HG03103 (cell line): ENCODE measurements at regions not wholly inside any gene's neighbourhood (a gene's known extent, or its start where the extent isn't known, plus 50 kb on each side); places are given as distances from the start of the nearest gene placed in this dataset.

Experiments used
- ATAC-seq: cut with Tn5 transposase; IDR thresholded peaks from one replicate; pipeline ENCODE4 v1.9.1; 2021; ENCODE audit warnings: low read depth; ENCODE audit not compliant: unreplicated experiment

- ATAC-seq = no peak
These were observed 861.3 kb downstream of the QKI start for GRCh38 chr6:164275773-164276172.

GRCh38 chr6:164274493-164274892 lies 860.0 kb downstream of the QKI start:
- no peak for ATAC-seq

- no peak for ATAC-seq
These were observed 859.0 kb downstream of the QKI start for GRCh38 chr6:164273491-164273890.

GRCh38 chr6:164266851-164267250 lies 852.3 kb downstream of the QKI start:
- ATAC-seq = no peak

- ATAC-seq = no peak
These were observed 847.8 kb downstream of the QKI start for GRCh38 chr6:164262348-164262747.

GRCh38 chr6:164258421-164258820 lies 843.9 kb downstream of the QKI start:
- no peak for ATAC-seq

- ATAC-seq = no peak
These were observed 838.4 kb downstream of the QKI start for GRCh38 chr6:164252948-164253347.

- ATAC-seq = no peak
These were observed 837.8 kb downstream of the QKI start for GRCh38 chr6:164252291-164252690.

GRCh38 chr6:164247106-164247505 lies 832.6 kb downstream of the QKI start:
- no peak for ATAC-seq

GRCh38 chr6:164246082-164246481 lies 831.6 kb downstream of the QKI start:
- no peak for ATAC-seq

GRCh38 chr6:164243949-164244348 lies 829.4 kb downstream of the QKI start:
- no peak for ATAC-seq

- ATAC-seq = no peak
These were observed 828.6 kb downstream of the QKI start for GRCh38 chr6:164243012-164243610.

GRCh38 chr6:164230804-164231203 lies 816.3 kb downstream of the QKI start:
- ATAC-seq = no peak

- no peak for ATAC-seq
These were observed 815.7 kb downstream of the QKI start for GRCh38 chr6:164230259-164230658.

GRCh38 chr6:164229716-164230115 lies 815.2 kb downstream of the QKI start:
- no peak for ATAC-seq

GRCh38 chr6:164227952-164228522 lies 813.5 kb downstream of the QKI start:
- no peak for ATAC-seq

- no peak for ATAC-seq
These were observed 802.3 kb downstream of the QKI start for GRCh38 chr6:164216839-164217238.

- no peak for ATAC-seq
These were observed 801.9 kb downstream of the QKI start for GRCh38 chr6:164216368-164216767.

- ATAC-seq = no peak
These were observed 799.5 kb downstream of the QKI start for GRCh38 chr6:164214066-164214465.

- no peak for ATAC-seq
These were observed 796.7 kb downstream of the QKI start for GRCh38 chr6:164211254-164211653.

- no peak for ATAC-seq
These were observed 796.3 kb downstream of the QKI start for GRCh38 chr6:164210783-164211182.

- ATAC-seq = no peak
These were observed 795.8 kb downstream of the QKI start for GRCh38 chr6:164210323-164210722.

GRCh38 chr6:164208371-164208770 lies 793.9 kb downstream of the QKI start:
- ATAC-seq = no peak
